MM.1S (cell line): ENCODE measurements at regions not wholly inside any gene's neighbourhood (a gene's known extent, or its start where the extent isn't known, plus 50 kb on each side); places are given as distances from the start of the nearest gene placed in this dataset.

Experiments
- DNase-seq: peaks from one replicate; pipeline ENCODE4 v3.0.0-alpha.2; 2015
- H2AFZ ChIP-seq: fragments of 300-600 bp; sonication (generic); 2 replicates; pipeline ENCODE4 v1.6.0; 2016; ENCODE audit warnings: antibody characterized with exemption, low read length
- H3F3A ChIP-seq: fragments of 300-600 bp; sonication (generic); 2 replicates; pipeline ENCODE4 v1.6.1; 2016; ENCODE audit warnings: mild to moderate bottlenecking, antibody characterized with exemption, low read length, moderate library complexity, mixed read lengths; ENCODE audit not compliant: insufficient read depth
- H3K27ac ChIP-seq: fragments of 300-600 bp; sonication (generic); 2 replicates; pipeline ENCODE4 v1.5.1; 2016; ENCODE audit warnings: mild to moderate bottlenecking, low read length
- H3K27me3 ChIP-seq: fragments of 300-600 bp; sonication (generic); replicated peaks from 2 replicates; pipeline ENCODE4 v1.6.0; 2016; ENCODE audit warnings: low read length; ENCODE audit not compliant: insufficient read depth
- H3K36me3 ChIP-seq: fragments of 300-600 bp; sonication (generic); replicated peaks from 2 replicates; pipeline ENCODE4 v1.6.1; 2016; ENCODE audit warnings: mild to moderate bottlenecking, low read length, mixed read lengths; ENCODE audit not compliant: insufficient read depth
- H3K4me1 ChIP-seq: fragments of 300-600 bp; sonication (generic); 2 replicates; pipeline ENCODE4 v1.6.1; 2016; ENCODE audit warnings: low read length, mixed read lengths
- H3K4me2 ChIP-seq: fragments of 300-600 bp; sonication (generic); 2 replicates; pipeline ENCODE4 v1.6.0; 2016; ENCODE audit warnings: low read depth, low read length
- H3K4me3 ChIP-seq: fragments of 300-600 bp; sonication (generic); 2 replicates; pipeline ENCODE4 v1.5.1; 2016; ENCODE audit warnings: low read length, mixed read lengths
- H3K79me2 ChIP-seq: fragments of 300-600 bp; sonication (generic); 2 replicates; pipeline ENCODE4 v1.6.1; 2016; ENCODE audit warnings: mixed run types, low read length, mixed read lengths
- H3K9ac ChIP-seq: fragments of 300-600 bp; sonication (generic); 2 replicates; pipeline ENCODE4 v1.6.1; 2016; ENCODE audit warnings: low read length, mixed read lengths
- H3K9me2 ChIP-seq: fragments of 300-600 bp; sonication (generic); replicated peaks from 2 replicates; pipeline ENCODE4 v1.6.1; 2016; ENCODE audit warnings: mild to moderate bottlenecking, low read length, mixed read lengths; ENCODE audit not compliant: insufficient read depth
- H3K9me3 ChIP-seq: fragments of 300-600 bp; sonication (generic); replicated peaks from 2 replicates; pipeline ENCODE4 v1.6.1; 2016; ENCODE audit warnings: mild to moderate bottlenecking, low read length, mixed read lengths; ENCODE audit not compliant: insufficient read depth
- H4K20me1 ChIP-seq: fragments of 300-600 bp; sonication (generic); 2 replicates; pipeline ENCODE4 v1.6.1; 2016; ENCODE audit warnings: mild to moderate bottlenecking, low read length, moderate library complexity, mixed read lengths; ENCODE audit not compliant: insufficient read depth
- CTCF ChIP-seq: fragments of 300-600 bp; sonication (generic); IDR thresholded peaks from 2 replicates; pipeline ENCODE4 v1.5.1; 2016; ENCODE audit warnings: antibody characterized with exemption, low read length, mixed read lengths
- EZH2 ChIP-seq: fragments of 300-600 bp; sonication (generic); optimal IDR thresholded peaks from 2 replicates; pipeline ENCODE3; 2017; ENCODE audit warnings: low read depth, mild to moderate bottlenecking, antibody characterized with exemption, low read length, mixed read lengths
- EZH2phosphoT487 ChIP-seq: fragments of 300-600 bp; sonication (generic); IDR thresholded peaks from 2 replicates; pipeline ENCODE4 v1.6.1; 2018; ENCODE audit warnings: antibody characterized with exemption, low read length

DNA sequence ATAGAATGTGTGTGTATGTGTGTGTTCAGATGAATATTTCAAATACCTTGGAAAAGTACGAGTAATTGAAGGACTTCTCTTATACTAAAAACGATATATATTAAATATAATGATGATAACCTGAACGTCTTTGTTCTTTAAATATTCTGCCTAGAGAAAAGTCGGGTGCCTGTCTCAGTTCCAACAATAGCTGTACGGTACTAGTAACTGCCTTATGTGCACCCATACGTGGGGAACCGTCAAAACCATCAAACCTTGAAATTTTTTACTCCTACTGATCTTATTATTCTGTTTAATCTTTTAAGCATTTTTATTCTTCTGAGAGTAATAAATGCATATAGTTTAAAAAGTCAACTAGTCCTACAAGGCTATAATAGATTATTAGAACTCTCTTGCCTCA lies 1045.7 kb downstream of the C4orf33 start:
- H3F3A ChIP-seq: no peaks in the 10 kb centered on the region
- no peak overlapping the region for H3K9ac ChIP-seq
- no peak overlapping the region for H2AFZ ChIP-seq
- H3K4me2 ChIP-seq: no peak overlapping the region
- no peaks in the 10 kb centered on the region for H4K20me1 ChIP-seq
- H3K9me3 ChIP-seq: no peaks in the 10 kb centered on the region
- H3K36me3 ChIP-seq: no peaks in the 10 kb centered on the region
- DNase-seq: no peak
- no peaks in the 10 kb centered on the region for H3K27me3 ChIP-seq
- H3K4me1 ChIP-seq: no peaks in the 10 kb centered on the region
- no peaks in the 10 kb centered on the region for H3K79me2 ChIP-seq
- no peak for TF ChIP-seq EZH2phosphoT487
- TF ChIP-seq CTCF: no peak
- no peak for TF ChIP-seq EZH2
- no peaks in the 10 kb centered on the region for H3K9me2 ChIP-seq
- H3K27ac ChIP-seq: no peak overlapping the region
- H3K4me3 ChIP-seq: no peak overlapping the region

DNA sequence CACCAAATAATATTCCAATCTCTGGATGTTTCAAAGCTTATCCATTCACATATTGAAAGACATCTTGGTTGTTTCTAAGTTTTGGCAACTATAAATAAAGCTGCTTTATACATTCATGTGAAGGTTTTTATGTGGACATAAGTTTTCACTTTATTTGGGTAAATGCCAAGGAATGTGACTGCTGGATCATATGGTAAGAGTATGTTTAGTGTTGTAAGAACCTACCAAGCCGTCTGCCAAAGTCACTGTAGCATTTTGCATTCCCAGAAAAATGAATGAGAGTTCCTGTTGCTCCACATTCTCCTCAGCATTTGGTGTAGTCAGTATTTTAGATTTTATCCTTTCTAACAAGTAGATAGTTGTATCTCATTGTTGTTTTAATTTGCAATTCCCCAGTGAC lies 1047.7 kb downstream of the C4orf33 start:
- no peaks in the 10 kb centered on the region for H4K20me1 ChIP-seq
- H3K4me3 ChIP-seq: no peak overlapping the region
- no peak overlapping the region for H3K9ac ChIP-seq
- no peak overlapping the region for H2AFZ ChIP-seq
- no peaks in the 10 kb centered on the region for H3K9me2 ChIP-seq
- H3F3A ChIP-seq: no peaks in the 10 kb centered on the region
- H3K79me2 ChIP-seq: no peaks in the 10 kb centered on the region
- H3K9me3 ChIP-seq: no peaks in the 10 kb centered on the region
- H3K27ac ChIP-seq: no peak overlapping the region
- H3K36me3 ChIP-seq: no peaks in the 10 kb centered on the region
- TF ChIP-seq EZH2phosphoT487: no peak
- TF ChIP-seq EZH2: no peak
- no peak for TF ChIP-seq CTCF
- no peaks in the 10 kb centered on the region for H3K4me1 ChIP-seq
- H3K27me3 ChIP-seq: no peaks in the 10 kb centered on the region
- H3K4me2 ChIP-seq: no peak overlapping the region
- DNase-seq: no peak

GRCh38 chr4:130146773-130147172 lies 1050.8 kb downstream of the C4orf33 start:
- no peaks in the 10 kb centered on the region for H3K79me2 ChIP-seq
- H3K4me2 ChIP-seq: no peak overlapping the region
- no peaks in the 10 kb centered on the region for H3K9me3 ChIP-seq
- H3K27me3 ChIP-seq: no peaks in the 10 kb centered on the region
- no peaks in the 10 kb centered on the region for H4K20me1 ChIP-seq
- H3F3A ChIP-seq: no peaks in the 10 kb centered on the region
- H2AFZ ChIP-seq: no peak overlapping the region
- H3K9ac ChIP-seq: no peak overlapping the region
- H3K36me3 ChIP-seq: no peaks in the 10 kb centered on the region
- H3K4me1 ChIP-seq: no peaks in the 10 kb centered on the region
- TF ChIP-seq CTCF (no peak), EZH2 (no peak), EZH2phosphoT487 (no peak)
- no peak for DNase-seq
- H3K27ac ChIP-seq: no peak overlapping the region
- H3K4me3 ChIP-seq: no peak overlapping the region
- H3K9me2 ChIP-seq: no peaks in the 10 kb centered on the region
